ENCODE measurements at regions not wholly inside any gene's neighbourhood (a gene's known extent, or its start where the extent isn't known, plus 50 kb on each side); places are given as distances from the start of the nearest gene placed in this dataset.

- DNase-seq (ENCODE audit: extremely low read depth, insufficient read length): no peak
- TF ChIP-seq CTCF (IDR thresholded peaks at IDR 0.05; ENCODE audit: insufficient read depth, low read length, poor library complexity, severe bottlenecking): no peak
- H3K27me3 ChIP-seq (replicated peaks; ENCODE audit: control insufficient read depth, insufficient read depth, low read length): peaks cover under 1% of the 10 kb centered on the region
- no peaks in the 10 kb centered on the region for H3K36me3 ChIP-seq (ENCODE audit: control insufficient read depth, insufficient read depth, low read length)
- H3K4me3 ChIP-seq (replicated peaks; ENCODE audit: low read depth, low read length): no peak overlapping the region
Observed at GRCh38 chr1:47578721-47579419, 141.0 kb downstream of the FOXD2 start.

GRCh38 chr1:47579809-47580208 lies 142.0 kb downstream of the FOXD2 start:
- H3K27me3 ChIP-seq (replicated peaks; ENCODE audit: control insufficient read depth, insufficient read depth, low read length): peaks cover 1% of the 10 kb centered on the region
- H3K4me3 ChIP-seq (replicated peaks; ENCODE audit: low read depth, low read length): no peak overlapping the region
- DNase-seq (ENCODE audit: extremely low read depth, insufficient read length): no peak
- no peak for TF ChIP-seq CTCF (IDR thresholded peaks at IDR 0.05; ENCODE audit: insufficient read depth, low read length, poor library complexity, severe bottlenecking)
- H3K36me3 ChIP-seq (ENCODE audit: control insufficient read depth, insufficient read depth, low read length): no peaks in the 10 kb centered on the region

GRCh38 chr1:47580451-47580995 lies 142.7 kb downstream of the FOXD2 start:
- no peaks in the 10 kb centered on the region for H3K36me3 ChIP-seq (ENCODE audit: control insufficient read depth, insufficient read depth, low read length)
- H3K4me3 ChIP-seq (replicated peaks; ENCODE audit: low read depth, low read length): no peak overlapping the region
- no peak for DNase-seq (ENCODE audit: extremely low read depth, insufficient read length)
- no peak for TF ChIP-seq CTCF (IDR thresholded peaks at IDR 0.05; ENCODE audit: insufficient read depth, low read length, poor library complexity, severe bottlenecking)
- peaks cover 1% of the 10 kb centered on the region for H3K27me3 ChIP-seq (replicated peaks; ENCODE audit: control insufficient read depth, insufficient read depth, low read length)

GRCh38 chr1:47582891-47583608 lies 145.2 kb downstream of the FOXD2 start:
- TF ChIP-seq CTCF (IDR thresholded peaks at IDR 0.05; ENCODE audit: insufficient read depth, low read length, poor library complexity, severe bottlenecking): no peak
- Histone ChIP-seq H3K4me3 (replicated peaks; ENCODE audit: low read depth, low read length) (no peak overlapping the region), H3K27me3 (replicated peaks; ENCODE audit: control insufficient read depth, insufficient read depth, low read length) (peaks cover 1% of the 10 kb centered on the region), H3K36me3 (ENCODE audit: control insufficient read depth, insufficient read depth, low read length) (no peaks in the 10 kb centered on the region)
- no peak for DNase-seq (ENCODE audit: extremely low read depth, insufficient read length)

GRCh38 chr1:47584249-47584648 lies 146.4 kb downstream of the FOXD2 start:
- H3K4me3 ChIP-seq (replicated peaks; ENCODE audit: low read depth, low read length): no peak overlapping the region
- peaks cover 1% of the 10 kb centered on the region for H3K27me3 ChIP-seq (replicated peaks; ENCODE audit: control insufficient read depth, insufficient read depth, low read length)
- no peak for DNase-seq (ENCODE audit: extremely low read depth, insufficient read length)
- no peaks in the 10 kb centered on the region for H3K36me3 ChIP-seq (ENCODE audit: control insufficient read depth, insufficient read depth, low read length)
- no peak for TF ChIP-seq CTCF (IDR thresholded peaks at IDR 0.05; ENCODE audit: insufficient read depth, low read length, poor library complexity, severe bottlenecking)
